ENCODE measurements at regions not wholly inside any gene's neighbourhood (a gene's known extent, or its start where the extent isn't known, plus 50 kb on each side); places are given as distances from the start of the nearest gene placed in this dataset.

- Histone ChIP-seq H3K9me2 (ENCODE audit: insufficient read depth) (no peaks in the 10 kb centered on the region), H3K79me2 (ENCODE audit: low read depth) (no peaks in the 10 kb centered on the region), H3K27me3 (ENCODE audit: insufficient read depth, low read depth) (no peaks in the 10 kb centered on the region), H3K4me1 (replicated peaks; ENCODE audit: insufficient read depth) (no peaks in the 10 kb centered on the region), H3K27ac (no peak overlapping the region), H4K20me1 (ENCODE audit: insufficient read depth) (no peaks in the 10 kb centered on the region), H2AFZ (no peak overlapping the region), H3K4me2 (no peak overlapping the region), H3K36me3 (ENCODE audit: low read depth) (no peaks in the 10 kb centered on the region), H3K9me3 (ENCODE audit: insufficient read depth, low read depth) (no peaks in the 10 kb centered on the region), H3K4me3 (no peak overlapping the region), H3F3A (ENCODE audit: insufficient read depth, low read depth) (no peaks in the 10 kb centered on the region)
- intact Hi-C loops (cut with micrococcal nuclease; ENCODE audit: unreplicated experiment): no loop called here
- no peak for DNase-seq
- no TSS peak for BruUV-seq (replicated peaks)
- ChIA-PET POLR2A (ENCODE audit: unreplicated experiment) (interaction anchor here (0.6 kb wide), 1 partner anchor 840 kb away, joined by 6 read pairs; no protein-coding TSS in a partner anchor), CTCF (no interaction called here)
- no peak for TF ChIP-seq CTCF (conservative IDR thresholded peaks at IDR 0.05)
- no peak for TF ChIP-seq EZH2 (IDR thresholded peaks at IDR 0.05; ENCODE audit: low read depth)
Observed at GRCh38 chr6:168791917-168792316, 350.9 kb downstream of the SMOC2 start.

- no TSS peak for BruUV-seq (replicated peaks)
- H3K36me3 ChIP-seq (ENCODE audit: low read depth): no peaks in the 10 kb centered on the region
- TF ChIP-seq EZH2 (IDR thresholded peaks at IDR 0.05; ENCODE audit: low read depth) (no peak), CTCF (conservative IDR thresholded peaks at IDR 0.05) (no peak)
- no peak for DNase-seq
- H3K9me3 ChIP-seq (ENCODE audit: insufficient read depth, low read depth): no peaks in the 10 kb centered on the region
- no peak overlapping the region for H3K27ac ChIP-seq
- H3K4me3 ChIP-seq: no peak overlapping the region
- no peaks in the 10 kb centered on the region for H4K20me1 ChIP-seq (ENCODE audit: insufficient read depth)
- H3K4me1 ChIP-seq (replicated peaks; ENCODE audit: insufficient read depth): no peaks in the 10 kb centered on the region
- H3K9me2 ChIP-seq (ENCODE audit: insufficient read depth): no peaks in the 10 kb centered on the region
- H3K27me3 ChIP-seq (ENCODE audit: insufficient read depth, low read depth): no peaks in the 10 kb centered on the region
- no peak overlapping the region for H2AFZ ChIP-seq
- ChIA-PET POLR2A (ENCODE audit: unreplicated experiment) (no interaction called here), CTCF (no interaction called here)
- H3K4me2 ChIP-seq: no peak overlapping the region
- no peaks in the 10 kb centered on the region for H3K79me2 ChIP-seq (ENCODE audit: low read depth)
- intact Hi-C loops (cut with micrococcal nuclease; ENCODE audit: unreplicated experiment): no loop called here
- H3F3A ChIP-seq (ENCODE audit: insufficient read depth, low read depth): no peaks in the 10 kb centered on the region
Observed at GRCh38 chr6:168789699-168790098, 348.7 kb downstream of the SMOC2 start.

- Histone ChIP-seq H3K9me3 (ENCODE audit: insufficient read depth, low read depth) (no peaks in the 10 kb centered on the region), H3K36me3 (ENCODE audit: low read depth) (no peaks in the 10 kb centered on the region), H3K9me2 (ENCODE audit: insufficient read depth) (no peaks in the 10 kb centered on the region), H3K79me2 (ENCODE audit: low read depth) (no peaks in the 10 kb centered on the region), H2AFZ (no peak overlapping the region), H3F3A (ENCODE audit: insufficient read depth, low read depth) (no peaks in the 10 kb centered on the region), H3K27ac (no peak overlapping the region), H3K4me1 (replicated peaks; ENCODE audit: insufficient read depth) (no peaks in the 10 kb centered on the region), H3K27me3 (ENCODE audit: insufficient read depth, low read depth) (no peaks in the 10 kb centered on the region), H3K4me2 (no peak overlapping the region), H3K4me3 (no peak overlapping the region), H4K20me1 (ENCODE audit: insufficient read depth) (no peaks in the 10 kb centered on the region)
- no peak for TF ChIP-seq EZH2 (IDR thresholded peaks at IDR 0.05; ENCODE audit: low read depth)
- TF ChIP-seq CTCF (conservative IDR thresholded peaks at IDR 0.05): no peak
- POLR2A ChIA-PET (ENCODE audit: unreplicated experiment): no interaction called here
- CTCF ChIA-PET: no interaction called here
- intact Hi-C loops (cut with micrococcal nuclease; ENCODE audit: unreplicated experiment): no loop called here
- DNase-seq: no peak
- BruUV-seq (replicated peaks): no TSS peak
Observed at GRCh38 chr6:168785720-168786511, 344.9 kb downstream of the SMOC2 start.
